BLaER1 (cell line): ENCODE measurements at regions not wholly inside any gene's neighbourhood (a gene's known extent, or its start where the extent isn't known, plus 50 kb on each side); places are given as distances from the start of the nearest gene placed in this dataset.

Experiments used
- H3K27ac ChIP-seq: shearing (Covaris generic); formaldehyde crosslinking; 2 replicates; pipeline ENCODE4 v1.8.1; 2022
- H3K27me3 ChIP-seq: shearing (Covaris generic); formaldehyde crosslinking; 2 replicates; pipeline ENCODE4 v1.8.1; 2022
- H3K36me3 ChIP-seq: shearing (Covaris generic); formaldehyde crosslinking; 2 replicates; pipeline ENCODE4 v1.8.1; 2022
- H3K4me1 ChIP-seq: shearing (Covaris generic); formaldehyde crosslinking; 2 replicates; pipeline ENCODE4 v1.8.1; 2022
- H3K4me2 ChIP-seq: shearing (Covaris generic); formaldehyde crosslinking; 2 replicates; pipeline ENCODE4 v1.8.1; 2022
- H3K4me3 ChIP-seq: shearing (Covaris generic); formaldehyde crosslinking; 2 replicates; pipeline ENCODE4 v1.8.1; 2022
- H3K9ac ChIP-seq: shearing (Covaris generic); formaldehyde crosslinking; 2 replicates; pipeline ENCODE4 v1.8.1; 2022
- H3K9me3 ChIP-seq: shearing (Covaris generic); formaldehyde crosslinking; 2 replicates; pipeline ENCODE4 v1.8.1; 2022
- H4K20me1 ChIP-seq: shearing (Covaris generic); formaldehyde crosslinking; 2 replicates; pipeline ENCODE4 v1.8.1; 2022
- Cebpa-rat ChIP-seq: shearing (Covaris generic); IDR thresholded peaks from 2 replicates; pipeline ENCODE4 v1.8.1; 2022

GRCh38 chr1:208681878-208682663 lies 437.9 kb upstream of the PLXNA2 start:
- no peaks in the 10 kb centered on the region for H3K9me3 ChIP-seq

GRCh38 chr1:208682664-208683013 lies 438.5 kb upstream of the PLXNA2 start:
- Histone ChIP-seq H3K4me2 (no peak overlapping the region), H3K9me3 (no peaks in the 10 kb centered on the region), H3K27ac (no peak overlapping the region), H4K20me1 (no peaks in the 10 kb centered on the region), H3K27me3 (no peaks in the 10 kb centered on the region), H3K36me3 (no peaks in the 10 kb centered on the region), H3K9ac (no peak overlapping the region), H3K4me3 (no peak overlapping the region), H3K4me1 (no peaks in the 10 kb centered on the region)
- no peak for TF ChIP-seq Cebpa-rat

More at GRCh38 chr1:208681878-208682663, 437.9 kb upstream of the PLXNA2 start:
- H3K4me2 ChIP-seq, result no peak overlapping the region
- H3K36me3 ChIP-seq, result no peaks in the 10 kb centered on the region
- H3K9ac ChIP-seq, result no peak overlapping the region
- no peak overlapping the region for H3K4me3 ChIP-seq
- no peak overlapping the region for H3K27ac ChIP-seq
- H3K4me1 ChIP-seq, result no peaks in the 10 kb centered on the region
- no peaks in the 10 kb centered on the region for H4K20me1 ChIP-seq
- H3K27me3 ChIP-seq, result no peaks in the 10 kb centered on the region
- no peak for TF ChIP-seq Cebpa-rat

GRCh38 chr1:208683141-208683540 lies 439.0 kb upstream of the PLXNA2 start:
- H3K27ac ChIP-seq, result no peak overlapping the region
- H4K20me1 ChIP-seq, result no peaks in the 10 kb centered on the region
- no peaks in the 10 kb centered on the region for H3K4me1 ChIP-seq
- no peak for TF ChIP-seq Cebpa-rat
- H3K9ac ChIP-seq, result no peak overlapping the region
- no peak overlapping the region for H3K4me2 ChIP-seq
- no peaks in the 10 kb centered on the region for H3K27me3 ChIP-seq
- H3K4me3 ChIP-seq, result no peak overlapping the region
- H3K36me3 ChIP-seq, result no peaks in the 10 kb centered on the region
- H3K9me3 ChIP-seq, result no peaks in the 10 kb centered on the region

DNA sequence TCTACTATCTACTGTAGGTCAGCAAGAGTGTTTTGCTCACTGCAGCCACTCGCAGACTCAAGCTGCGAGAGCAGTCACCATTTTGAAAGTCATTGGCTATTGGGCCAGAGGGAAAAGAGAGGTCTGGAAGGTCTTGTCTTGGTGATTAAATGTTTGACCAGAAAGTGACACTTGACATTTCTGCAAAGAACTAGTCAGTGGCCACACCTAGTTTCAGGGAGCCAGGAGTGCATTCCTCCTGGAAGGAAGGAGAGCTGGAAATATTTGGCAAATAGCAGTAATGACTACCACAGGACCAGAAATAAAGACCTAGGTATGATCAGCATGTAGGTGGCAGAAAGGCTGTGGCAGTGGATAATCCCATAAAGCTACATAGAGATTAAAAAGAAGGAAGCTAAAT lies 440.0 kb upstream of the PLXNA2 start:
- Histone ChIP-seq H3K4me3 (no peak overlapping the region), H3K27ac (no peak overlapping the region), H3K4me2 (no peak overlapping the region), H3K9me3 (no peaks in the 10 kb centered on the region), H3K4me1 (no peaks in the 10 kb centered on the region), H3K27me3 (no peaks in the 10 kb centered on the region), H3K9ac (no peak overlapping the region), H4K20me1 (no peaks in the 10 kb centered on the region), H3K36me3 (no peaks in the 10 kb centered on the region)
- no peak for TF ChIP-seq Cebpa-rat

GRCh38 chr1:208686592-208686991 lies 442.4 kb upstream of the PLXNA2 start:
- TF ChIP-seq Cebpa-rat, result no peak
- H3K27ac ChIP-seq, result no peak overlapping the region
- H3K36me3 ChIP-seq, result no peaks in the 10 kb centered on the region
- H3K4me1 ChIP-seq, result no peaks in the 10 kb centered on the region
- H3K4me3 ChIP-seq, result no peak overlapping the region
- no peaks in the 10 kb centered on the region for H4K20me1 ChIP-seq
- H3K9me3 ChIP-seq, result no peaks in the 10 kb centered on the region
- no peaks in the 10 kb centered on the region for H3K27me3 ChIP-seq
- H3K4me2 ChIP-seq, result no peak overlapping the region
- no peak overlapping the region for H3K9ac ChIP-seq

- no peaks in the 10 kb centered on the region for H3K27me3 ChIP-seq
- H3K36me3 ChIP-seq, result no peaks in the 10 kb centered on the region
- H3K9ac ChIP-seq, result no peak overlapping the region
- no peaks in the 10 kb centered on the region for H4K20me1 ChIP-seq
- no peaks in the 10 kb centered on the region for H3K9me3 ChIP-seq
- H3K27ac ChIP-seq, result no peak overlapping the region
- no peak overlapping the region for H3K4me2 ChIP-seq
- no peaks in the 10 kb centered on the region for H3K4me1 ChIP-seq
- no peak for TF ChIP-seq Cebpa-rat
- H3K4me3 ChIP-seq, result no peak overlapping the region
Observed at GRCh38 chr1:208688656-208689315, 444.6 kb upstream of the PLXNA2 start.

DNA sequence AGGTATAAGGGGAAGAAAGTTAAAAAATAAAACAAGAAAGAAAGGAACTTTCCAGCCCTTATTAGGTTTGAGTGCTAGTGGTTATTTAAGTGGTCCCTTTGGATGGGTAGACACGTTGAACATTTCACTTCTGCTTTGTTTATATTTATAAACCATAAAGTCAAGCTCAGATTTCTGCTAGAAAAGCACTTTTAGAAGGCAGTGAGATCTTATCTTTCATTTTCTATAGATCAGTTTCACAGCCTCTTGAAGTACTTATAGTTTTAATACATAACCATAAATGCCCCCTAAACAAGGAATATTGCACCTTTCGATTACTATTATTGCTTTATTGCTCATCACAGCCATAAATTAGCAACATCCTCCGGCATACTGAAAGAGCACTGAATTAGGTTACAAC lies 446.8 kb upstream of the PLXNA2 start:
- no peaks in the 10 kb centered on the region for H3K9me3 ChIP-seq
- no peak overlapping the region for H3K9ac ChIP-seq
- H3K36me3 ChIP-seq, result no peaks in the 10 kb centered on the region
- H3K27ac ChIP-seq, result no peak overlapping the region
- H4K20me1 ChIP-seq, result no peaks in the 10 kb centered on the region
- TF ChIP-seq Cebpa-rat, result no peak
- H3K27me3 ChIP-seq, result no peaks in the 10 kb centered on the region
- no peaks in the 10 kb centered on the region for H3K4me1 ChIP-seq
- H3K4me2 ChIP-seq, result no peak overlapping the region
- H3K4me3 ChIP-seq, result no peak overlapping the region

GRCh38 chr1:208709981-208710380 lies 465.8 kb upstream of the PLXNA2 start:
- no peak for TF ChIP-seq Cebpa-rat

GRCh38 chr1:208714323-208714722 lies 470.1 kb upstream of the PLXNA2 start:
- H3K4me1 ChIP-seq, result no peaks in the 10 kb centered on the region
- H3K27ac ChIP-seq, result no peak overlapping the region
- H3K36me3 ChIP-seq, result no peaks in the 10 kb centered on the region
- H3K27me3 ChIP-seq, result no peaks in the 10 kb centered on the region
- no peaks in the 10 kb centered on the region for H4K20me1 ChIP-seq
- TF ChIP-seq Cebpa-rat, result no peak
- no peak overlapping the region for H3K9ac ChIP-seq
- H3K9me3 ChIP-seq, result no peaks in the 10 kb centered on the region
- no peak overlapping the region for H3K4me2 ChIP-seq
- no peak overlapping the region for H3K4me3 ChIP-seq

More at GRCh38 chr1:208709981-208710380, 465.8 kb upstream of the PLXNA2 start:
- H3K36me3 ChIP-seq, result no peaks in the 10 kb centered on the region
- no peaks in the 10 kb centered on the region for H4K20me1 ChIP-seq
- no peak overlapping the region for H3K27ac ChIP-seq
- no peak overlapping the region for H3K4me2 ChIP-seq
- H3K4me3 ChIP-seq, result no peak overlapping the region
- H3K4me1 ChIP-seq, result no peaks in the 10 kb centered on the region
- H3K27me3 ChIP-seq, result no peaks in the 10 kb centered on the region
- H3K9me3 ChIP-seq, result no peaks in the 10 kb centered on the region
- H3K9ac ChIP-seq, result no peak overlapping the region

DNA sequence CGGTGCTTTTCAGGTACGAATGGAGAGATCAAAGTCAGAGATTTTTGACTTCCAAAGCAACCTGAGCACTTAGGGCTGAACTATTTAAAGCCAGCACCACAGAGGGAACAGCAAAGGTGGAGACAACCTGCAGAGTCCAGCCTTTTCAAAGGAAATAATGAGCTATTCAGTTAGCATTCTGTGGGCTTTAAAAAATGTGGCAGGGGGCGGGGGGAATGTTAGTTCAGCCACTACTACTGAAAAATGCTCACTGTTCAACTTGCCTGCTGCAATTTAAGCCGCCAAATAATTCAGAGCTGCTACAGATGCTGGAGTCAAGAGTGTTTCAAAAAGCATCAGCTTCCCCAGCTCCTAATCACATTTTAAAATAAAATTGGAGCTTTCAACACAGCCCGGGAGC lies 473.3 kb upstream of the PLXNA2 start:
- Histone ChIP-seq H3K9me3 (peaks cover 13% of the 10 kb centered on the region), H3K27me3 (no peaks in the 10 kb centered on the region), H3K27ac (no peak overlapping the region), H4K20me1 (no peaks in the 10 kb centered on the region), H3K36me3 (no peaks in the 10 kb centered on the region), H3K4me2 (no peak overlapping the region), H3K4me1 (no peaks in the 10 kb centered on the region), H3K4me3 (no peak overlapping the region), H3K9ac (no peak overlapping the region)
- TF ChIP-seq Cebpa-rat, result no peak
